ENCODE measurements at regions not wholly inside any gene's neighbourhood (a gene's known extent, or its start where the extent isn't known, plus 50 kb on each side); places are given as distances from the start of the nearest gene placed in this dataset.

DNA sequence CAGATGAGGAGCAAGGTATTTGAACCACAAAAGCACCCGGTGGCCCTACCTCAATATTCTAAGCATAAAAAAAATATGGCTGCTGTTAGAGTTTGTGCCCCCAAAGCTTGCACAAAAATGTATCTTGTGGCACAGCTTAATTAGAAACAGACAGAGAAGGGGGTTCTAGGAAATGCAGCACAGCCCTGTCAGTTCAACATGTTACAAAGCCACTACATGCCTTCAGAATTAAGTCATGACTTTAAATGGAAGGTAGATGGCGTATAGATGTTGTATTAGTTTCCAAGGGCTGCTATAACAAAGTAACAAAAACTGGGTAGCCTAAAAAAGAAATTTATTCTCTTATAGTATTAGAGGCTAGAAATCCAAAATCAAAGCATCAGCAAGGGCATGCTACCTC, 703.8 kb downstream of the DIAPH3 start:
- no peak for DNase-seq (ENCODE audit: extremely low read depth, insufficient read length)
- TF ChIP-seq, protein P1, sequence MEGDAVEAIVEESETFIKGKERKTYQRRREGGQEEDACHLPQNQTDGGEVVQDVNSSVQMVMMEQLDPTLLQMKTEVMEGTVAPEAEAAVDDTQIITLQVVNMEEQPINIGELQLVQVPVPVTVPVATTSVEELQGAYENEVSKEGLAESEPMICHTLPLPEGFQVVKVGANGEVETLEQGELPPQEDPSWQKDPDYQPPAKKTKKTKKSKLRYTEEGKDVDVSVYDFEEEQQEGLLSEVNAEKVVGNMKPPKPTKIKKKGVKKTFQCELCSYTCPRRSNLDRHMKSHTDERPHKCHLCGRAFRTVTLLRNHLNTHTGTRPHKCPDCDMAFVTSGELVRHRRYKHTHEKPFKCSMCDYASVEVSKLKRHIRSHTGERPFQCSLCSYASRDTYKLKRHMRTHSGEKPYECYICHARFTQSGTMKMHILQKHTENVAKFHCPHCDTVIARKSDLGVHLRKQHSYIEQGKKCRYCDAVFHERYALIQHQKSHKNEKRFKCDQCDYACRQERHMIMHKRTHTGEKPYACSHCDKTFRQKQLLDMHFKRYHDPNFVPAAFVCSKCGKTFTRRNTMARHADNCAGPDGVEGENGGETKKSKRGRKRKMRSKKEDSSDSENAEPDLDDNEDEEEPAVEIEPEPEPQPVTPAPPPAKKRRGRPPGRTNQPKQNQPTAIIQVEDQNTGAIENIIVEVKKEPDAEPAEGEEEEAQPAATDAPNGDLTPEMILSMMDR (IDR thresholded peaks at IDR 0.05; ENCODE audit: insufficient read depth, low read length, poor library complexity, severe bottlenecking), result no peak
- Histone ChIP-seq H3K4me3 (replicated peaks; ENCODE audit: low read depth, low read length) (no peak overlapping the region), H3K36me3 (ENCODE audit: control insufficient read depth, insufficient read depth, low read length) (no peaks in the 10 kb centered on the region), H3K27me3 (replicated peaks; ENCODE audit: control insufficient read depth, insufficient read depth, low read length) (no peaks in the 10 kb centered on the region; the same call in 1 of the 2 replicates)

DNA sequence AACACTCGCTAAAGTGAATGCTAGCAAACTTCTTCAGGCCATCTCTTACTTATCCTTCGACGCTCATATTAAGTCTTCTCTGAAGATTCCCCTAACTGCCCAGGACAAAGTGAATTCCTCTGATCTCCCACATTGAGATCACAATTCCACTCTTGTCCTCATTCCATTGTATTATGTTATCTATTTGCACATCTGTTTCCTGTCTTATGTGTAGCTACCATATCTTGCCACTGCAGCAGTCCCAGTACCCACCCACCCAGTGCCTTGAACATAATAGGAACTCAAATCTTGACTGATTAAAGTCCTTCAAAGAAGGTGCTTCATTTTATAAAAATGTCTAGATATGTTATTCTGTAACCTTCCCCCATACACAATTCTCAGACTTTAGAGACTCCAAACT, 702.3 kb downstream of the DIAPH3 start:
- TF ChIP-seq, protein P1 (IDR thresholded peaks at IDR 0.05; ENCODE audit: insufficient read depth, low read length, poor library complexity, severe bottlenecking), result no peak
- H3K4me3 ChIP-seq (replicated peaks; ENCODE audit: low read depth, low read length), result no peak overlapping the region
- no peaks in the 10 kb centered on the region for H3K36me3 ChIP-seq (ENCODE audit: control insufficient read depth, insufficient read depth, low read length)
- H3K27me3 ChIP-seq (replicated peaks; ENCODE audit: control insufficient read depth, insufficient read depth, low read length), result no peaks in the 10 kb centered on the region; the same call in 1 of the 2 replicates
- DNase-seq (ENCODE audit: extremely low read depth, insufficient read length), result no peak

DNA sequence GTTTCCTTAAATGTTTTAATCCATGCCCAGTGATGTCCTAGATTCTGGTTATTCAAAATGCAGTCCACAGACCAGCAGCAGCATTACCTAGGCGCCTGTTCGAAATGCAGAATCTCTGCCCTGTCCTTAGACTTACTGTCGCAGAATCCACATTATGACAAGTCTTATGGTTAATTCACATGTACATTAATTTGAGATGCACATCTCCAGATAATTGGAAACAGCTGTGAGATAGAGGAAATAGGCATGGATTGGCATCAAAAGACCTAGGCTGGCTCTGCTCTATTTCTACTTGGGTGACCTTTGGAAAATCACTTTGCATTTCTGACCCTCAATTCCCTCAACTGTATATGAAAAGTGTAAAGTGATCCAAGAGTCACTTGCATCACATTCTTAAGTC, 700.7 kb downstream of the DIAPH3 start:
- DNase-seq (ENCODE audit: extremely low read depth, insufficient read length), result no peak
- Histone ChIP-seq H3K36me3 (ENCODE audit: control insufficient read depth, insufficient read depth, low read length) (no peaks in the 10 kb centered on the region), H3K4me3 (replicated peaks; ENCODE audit: low read depth, low read length) (no peak overlapping the region), H3K27me3 (replicated peaks; ENCODE audit: control insufficient read depth, insufficient read depth, low read length) (no peaks in the 10 kb centered on the region; the same call in 1 of the 2 replicates)
- TF ChIP-seq, protein P1 (IDR thresholded peaks at IDR 0.05; ENCODE audit: insufficient read depth, low read length, poor library complexity, severe bottlenecking), result no peak

DNA sequence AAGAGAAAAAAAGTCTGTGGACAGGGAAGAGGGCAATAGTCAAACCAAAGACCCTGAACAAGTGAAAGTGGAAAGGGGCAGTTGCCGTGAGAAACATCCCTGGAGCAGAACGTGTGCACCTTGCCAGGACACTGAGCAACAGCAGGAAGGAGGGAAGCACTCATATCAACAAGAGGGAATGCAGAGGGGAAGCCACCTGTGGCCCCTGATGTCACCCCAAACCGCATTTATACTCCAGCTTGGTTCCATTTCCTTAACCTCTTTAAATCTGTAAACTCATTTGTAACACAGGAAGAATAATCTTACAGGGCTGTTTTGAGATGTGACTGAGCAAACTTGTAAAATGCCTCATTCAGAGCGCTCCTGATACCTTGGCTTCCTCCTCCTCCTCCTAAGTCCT, 698.8 kb downstream of the DIAPH3 start:
- H3K4me3 ChIP-seq (replicated peaks; ENCODE audit: low read depth, low read length), result no peak overlapping the region
- H3K27me3 ChIP-seq (replicated peaks; ENCODE audit: control insufficient read depth, insufficient read depth, low read length), result no peaks in the 10 kb centered on the region; the same call in 1 of the 2 replicates
- no peak for DNase-seq (ENCODE audit: extremely low read depth, insufficient read length)
- no peaks in the 10 kb centered on the region for H3K36me3 ChIP-seq (ENCODE audit: control insufficient read depth, insufficient read depth, low read length)
- TF ChIP-seq, protein P1 (IDR thresholded peaks at IDR 0.05; ENCODE audit: insufficient read depth, low read length, poor library complexity, severe bottlenecking), result no peak

DNA sequence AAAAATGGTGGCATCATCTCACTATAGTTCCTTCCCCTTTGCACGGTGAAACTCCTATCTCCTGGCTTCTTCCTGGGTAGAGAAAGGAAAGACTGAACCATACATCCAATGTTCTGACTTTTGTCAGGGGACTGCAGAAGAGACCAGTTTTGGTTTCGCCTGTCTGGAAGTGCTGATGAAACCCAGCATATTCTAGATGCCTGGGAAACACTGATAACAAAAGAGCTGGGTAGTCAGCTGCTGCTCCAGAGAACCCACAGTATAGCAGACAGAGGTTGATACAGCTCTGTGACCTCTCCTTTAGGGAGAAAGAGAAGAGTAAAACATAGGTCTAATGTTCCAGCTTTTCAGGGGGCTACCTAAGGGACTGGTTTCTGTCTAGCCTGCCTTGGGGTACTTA, 695.3 kb downstream of the DIAPH3 start:
- TF ChIP-seq, protein P1 (IDR thresholded peaks at IDR 0.05; ENCODE audit: insufficient read depth, low read length, poor library complexity, severe bottlenecking), result no peak
- Histone ChIP-seq H3K36me3 (ENCODE audit: control insufficient read depth, insufficient read depth, low read length) (no peaks in the 10 kb centered on the region), H3K27me3 (replicated peaks; ENCODE audit: control insufficient read depth, insufficient read depth, low read length) (no peaks in the 10 kb centered on the region; the same call in 1 of the 2 replicates), H3K4me3 (replicated peaks; ENCODE audit: low read depth, low read length) (no peak overlapping the region)
- no peak for DNase-seq (ENCODE audit: extremely low read depth, insufficient read length)

DNA sequence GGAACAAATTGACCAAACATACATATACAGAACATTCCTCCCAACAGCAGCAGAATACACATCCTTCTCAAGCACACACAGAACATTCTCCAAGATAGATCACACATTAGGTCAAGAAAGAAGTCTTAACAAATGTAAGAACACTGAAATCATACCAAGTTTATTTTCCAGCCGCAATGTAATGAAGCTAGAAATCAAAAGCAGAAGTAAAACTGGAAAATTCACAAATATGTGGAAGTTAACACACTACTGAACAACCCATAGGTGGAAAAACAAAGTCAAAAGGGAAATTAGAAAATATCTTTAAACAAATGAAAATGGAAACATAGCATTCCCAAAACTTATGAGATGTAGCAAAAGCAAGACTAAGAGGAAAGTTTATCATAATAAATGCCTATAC, 692.6 kb downstream of the DIAPH3 start:
- no peak overlapping the region for H3K4me3 ChIP-seq (replicated peaks; ENCODE audit: low read depth, low read length)
- H3K27me3 ChIP-seq (replicated peaks; ENCODE audit: control insufficient read depth, insufficient read depth, low read length), result no peaks in the 10 kb centered on the region
- no peak for DNase-seq (ENCODE audit: extremely low read depth, insufficient read length)
- TF ChIP-seq, protein P1 (IDR thresholded peaks at IDR 0.05; ENCODE audit: insufficient read depth, low read length, poor library complexity, severe bottlenecking), result no peak
- no peaks in the 10 kb centered on the region for H3K36me3 ChIP-seq (ENCODE audit: control insufficient read depth, insufficient read depth, low read length)

All from GM06990 (cell line).